Psoas muscle (tissue), 7 donors: ENCODE measurements at regions not wholly inside any gene's neighbourhood (a gene's known extent, or its start where the extent isn't known, plus 50 kb on each side); places are given as distances from the start of the nearest gene placed in this dataset.

ENCODE experiments used
- ATAC-seq, 4 donors: fragments of 200-7000 bp; cut with Tn5 transposase; one replicate each; pipeline ENCODE4 v1.9.1; 2020; ENCODE audit warnings: moderate library complexity in 3 of 4, mild to moderate bottlenecking in 2 of 4
- DNase-seq, 2 donors: peaks; one replicate each; pipeline ENCODE4 v3.0.0-alpha.2; 2020
- H3K27ac ChIP-seq: fragments of 200-600 bp; one replicate; pipeline ENCODE4 v1.8.0; 2022
- H3K27me3 ChIP-seq, 3 donors: fragments of 200-600 bp in 1 of 3; one replicate each; pipeline versions ENCODE4 v1.6.1 to v1.8.0; 2013 to 2022; ENCODE audit warnings: low read length in 2 of 3, mild to moderate bottlenecking in 2 of 3, moderate library complexity in 1 of 3; ENCODE audit not compliant: insufficient read depth in 3 of 3
- H3K36me3 ChIP-seq, 2 donors: fragments of 200-600 bp in 1 of 2; one replicate each; pipeline versions ENCODE4 v1.6.1 to v1.8.0; 2013 to 2022; ENCODE audit warnings: low read depth in 1 of 2, mild to moderate bottlenecking in 1 of 2, moderate library complexity in 1 of 2; ENCODE audit not compliant: insufficient read depth in 1 of 2
- H3K4me1 ChIP-seq: fragments of 200-600 bp; one replicate; pipeline ENCODE4 v1.8.0; 2022
- H3K4me3 ChIP-seq: fragments of 200-600 bp; one replicate; pipeline ENCODE4 v1.8.0; 2022; ENCODE audit warnings: mild to moderate bottlenecking
- H3K9me3 ChIP-seq: fragments of 200-600 bp; one replicate; pipeline ENCODE4 v1.8.0; 2022
- CTCF ChIP-seq: fragments of 200-600 bp; IDR thresholded peaks from one replicate; pipeline ENCODE4 v1.8.0; 2022; ENCODE audit warnings: antibody characterized with exemption
- WGBS, 3 donors: extraction: QIAGEN DNeasy Blood & Tissue Kit; methylation state at CpG; one replicate each; pipeline versions ENCODE4 v1.1.6 to v1.1.7; 2013; 5-methylcytosine and 5-hydroxymethylcytosine counted together
- intact Hi-C, 2 donors: fragments of 100-400 bp; cut with DNase I; formaldehyde crosslinking; loops; one replicate each; pipeline versions ENCODE4 v1.11.0 to v1.14.2; 2022
- donor health status: healthy with polysubstance abuse.
- donor health status: DM: no; HTN: no; CAD: no; lungs with moderate emphysema.
- donor health status: Bipolar disorder and iron deficiency.
- donor health status: healthy.
- donor health status: DM: yes; HTN: yes; CAD: no.
- donor health status: DM: no; HTN: no; CAD: no.
- donor health status: DM: yes; HTN: yes; CAD: no.

- Histone ChIP-seq H3K36me3 (no peaks in the 10 kb centered on the region), H3K9me3 (no peaks in the 10 kb centered on the region), H3K27ac (no peak overlapping the region), H3K4me3 (no peak overlapping the region), H3K4me1 (no peaks in the 10 kb centered on the region), H3K27me3 (peaks cover 0 to 13% (median 0%) of the 10 kb centered on the region in 3 donors)
- ATAC-seq (no peak), DNase-seq (no peak)
- intact Hi-C loops, result no loop called here
- TF ChIP-seq CTCF, result no peak
- WGBS, 3 donors, result 8 to 29% (median 25%) methylated on average over 1 of the region's 1 CpG
Observed at GRCh38 chrX:125198546-125198945, 121.1 kb upstream of the TEX13C start.

- ATAC-seq (no peak), DNase-seq (no peak)
- H3K27me3 ChIP-seq, result peaks cover 0 to 49% (median 0%) of the 10 kb centered on the region in 3 donors
- peak overlapping the region; percentile 49 for H3K4me3 ChIP-seq
- intact Hi-C loops, result no loop called here
- no peak overlapping the region for H3K27ac ChIP-seq
- no peaks in the 10 kb centered on the region for H3K36me3 ChIP-seq
- 6 to 33% (median 11%) methylated on average over 33 of the region's 33 CpGs for WGBS, 3 donors
- no peaks in the 10 kb centered on the region for H3K4me1 ChIP-seq
- no peaks in the 10 kb centered on the region for H3K9me3 ChIP-seq
- no peak for TF ChIP-seq CTCF
Observed at GRCh38 chrX:125202591-125203248, 117.0 kb upstream of the TEX13C start.

- TF ChIP-seq CTCF, result no peak
- Histone ChIP-seq H3K9me3 (no peaks in the 10 kb centered on the region), H3K36me3 (no peaks in the 10 kb centered on the region), H3K27me3 (peaks cover 0 to 49% (median 0%) of the 10 kb centered on the region in 3 donors), H3K4me1 (no peaks in the 10 kb centered on the region), H3K4me3 (peak overlapping the region; percentile 49), H3K27ac (no peak overlapping the region)
- intact Hi-C loops, result no loop called here
- 1 to 25% (median 1%) methylated on average over 14 to 25 of the region's 25 CpGs for WGBS, 3 donors
- peak in 1 of 4 donors; percentile 16 for ATAC-seq
- peak; percentile 15 to 55 for DNase-seq
Observed at GRCh38 chrX:125203365-125203736, 116.3 kb upstream of the TEX13C start.

- H3K36me3 ChIP-seq, result no peaks in the 10 kb centered on the region
- H3K9me3 ChIP-seq, result no peaks in the 10 kb centered on the region
- H3K4me3 ChIP-seq, result peak overlapping the region; percentile 49
- H3K4me1 ChIP-seq, result no peaks in the 10 kb centered on the region
- DNase-seq, result peak; percentile 31 to 65
- peaks cover 0 to 49% (median 0%) of the 10 kb centered on the region in 3 donors for H3K27me3 ChIP-seq
- H3K27ac ChIP-seq, result no peak overlapping the region
- WGBS, 3 donors, result 0 to 30% (median 1%) methylated on average over 21 to 63 of the region's 63 CpGs
- TF ChIP-seq CTCF, result no peak
- peak; percentile 19 to 68 (median 40) for ATAC-seq
- intact Hi-C loops, result no loop called here
Observed at GRCh38 chrX:125203737-125204578, 115.7 kb upstream of the TEX13C start.
